Psoas muscle (tissue), 7 donors: ENCODE measurements at regions not wholly inside any gene's neighbourhood (a gene's known extent, or its start where the extent isn't known, plus 50 kb on each side); places are given as distances from the start of the nearest gene placed in this dataset.

Experiments used
- ATAC-seq, 4 donors: fragments of 200-7000 bp; cut with Tn5 transposase; one replicate each; pipeline ENCODE4 v1.9.1; 2020; ENCODE audit warnings: moderate library complexity in 3 of 4, mild to moderate bottlenecking in 2 of 4
- DNase-seq, 2 donors: peaks; one replicate each; pipeline ENCODE4 v3.0.0-alpha.2; 2020
- H3K27ac ChIP-seq: fragments of 200-600 bp; one replicate; pipeline ENCODE4 v1.8.0; 2022
- H3K27me3 ChIP-seq, 3 donors: fragments of 200-600 bp in 1 of 3; one replicate each; pipeline versions ENCODE4 v1.6.1 to v1.8.0; 2013 to 2022; ENCODE audit warnings: low read length in 2 of 3, mild to moderate bottlenecking in 2 of 3, moderate library complexity in 1 of 3; ENCODE audit not compliant: insufficient read depth in 3 of 3
- H3K36me3 ChIP-seq, 2 donors: fragments of 200-600 bp in 1 of 2; one replicate each; pipeline versions ENCODE4 v1.6.1 to v1.8.0; 2013 to 2022; ENCODE audit warnings: low read depth in 1 of 2, mild to moderate bottlenecking in 1 of 2, moderate library complexity in 1 of 2; ENCODE audit not compliant: insufficient read depth in 1 of 2
- H3K4me1 ChIP-seq: fragments of 200-600 bp; one replicate; pipeline ENCODE4 v1.8.0; 2022
- H3K4me3 ChIP-seq: fragments of 200-600 bp; one replicate; pipeline ENCODE4 v1.8.0; 2022; ENCODE audit warnings: mild to moderate bottlenecking
- H3K9me3 ChIP-seq: fragments of 200-600 bp; one replicate; pipeline ENCODE4 v1.8.0; 2022
- WGBS, 3 donors: extraction: QIAGEN DNeasy Blood & Tissue Kit; methylation state at CpG; one replicate each; pipeline versions ENCODE4 v1.1.6 to v1.1.7; 2013; 5-methylcytosine and 5-hydroxymethylcytosine counted together
- intact Hi-C, 2 donors: fragments of 100-400 bp; cut with DNase I; formaldehyde crosslinking; loops; one replicate each; pipeline versions ENCODE4 v1.11.0 to v1.14.2; 2022
- TF ChIP-seq, protein P1 (sequence below): fragments of 200-600 bp; IDR thresholded peaks from one replicate; pipeline ENCODE4 v1.8.0; 2022; ENCODE audit warnings: antibody characterized with exemption
- donor health status: healthy with polysubstance abuse.
- donor health status: DM: no; HTN: no; CAD: no; lungs with moderate emphysema.
- donor health status: Bipolar disorder and iron deficiency.
- donor health status: healthy.
- donor health status: DM: yes; HTN: yes; CAD: no.
- donor health status: DM: no; HTN: no; CAD: no.
- donor health status: DM: yes; HTN: yes; CAD: no.

DNA sequence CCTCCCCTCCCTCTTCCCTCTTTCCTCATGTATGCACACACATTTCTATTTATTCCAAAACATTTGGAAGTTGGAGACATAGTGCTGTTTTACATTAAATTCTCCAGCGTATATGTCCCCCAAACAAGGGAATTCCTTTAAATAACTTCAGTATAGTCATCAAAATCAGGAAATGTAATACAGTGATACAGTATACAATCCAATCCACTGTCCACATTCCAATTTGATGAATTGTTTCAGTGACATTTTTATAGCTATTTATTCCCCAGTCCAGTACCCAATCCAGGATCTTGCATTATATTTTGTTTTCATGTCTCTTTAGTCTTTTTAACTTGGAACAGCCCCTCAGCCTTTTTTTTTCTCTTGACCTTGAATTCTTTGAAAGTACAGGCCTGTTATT is 233.0 kb downstream of the DKK2 start:
- H3K27me3 ChIP-seq: no peaks in the 10 kb centered on the region
- H3K9me3 ChIP-seq: no peaks in the 10 kb centered on the region
- intact Hi-C loops: no loop called here
- TF ChIP-seq, protein P1, sequence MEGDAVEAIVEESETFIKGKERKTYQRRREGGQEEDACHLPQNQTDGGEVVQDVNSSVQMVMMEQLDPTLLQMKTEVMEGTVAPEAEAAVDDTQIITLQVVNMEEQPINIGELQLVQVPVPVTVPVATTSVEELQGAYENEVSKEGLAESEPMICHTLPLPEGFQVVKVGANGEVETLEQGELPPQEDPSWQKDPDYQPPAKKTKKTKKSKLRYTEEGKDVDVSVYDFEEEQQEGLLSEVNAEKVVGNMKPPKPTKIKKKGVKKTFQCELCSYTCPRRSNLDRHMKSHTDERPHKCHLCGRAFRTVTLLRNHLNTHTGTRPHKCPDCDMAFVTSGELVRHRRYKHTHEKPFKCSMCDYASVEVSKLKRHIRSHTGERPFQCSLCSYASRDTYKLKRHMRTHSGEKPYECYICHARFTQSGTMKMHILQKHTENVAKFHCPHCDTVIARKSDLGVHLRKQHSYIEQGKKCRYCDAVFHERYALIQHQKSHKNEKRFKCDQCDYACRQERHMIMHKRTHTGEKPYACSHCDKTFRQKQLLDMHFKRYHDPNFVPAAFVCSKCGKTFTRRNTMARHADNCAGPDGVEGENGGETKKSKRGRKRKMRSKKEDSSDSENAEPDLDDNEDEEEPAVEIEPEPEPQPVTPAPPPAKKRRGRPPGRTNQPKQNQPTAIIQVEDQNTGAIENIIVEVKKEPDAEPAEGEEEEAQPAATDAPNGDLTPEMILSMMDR: no peak
- no peaks in the 10 kb centered on the region for H3K36me3 ChIP-seq
- no peaks in the 10 kb centered on the region for H3K4me1 ChIP-seq
- DNase-seq: no peak
- no peak for ATAC-seq
- no peak overlapping the region for H3K27ac ChIP-seq
- WGBS, 3 donors: 30 to 65% (median 57%) methylated on average over 1 of the region's 1 CpG
- H3K4me3 ChIP-seq: no peak overlapping the region

DNA sequence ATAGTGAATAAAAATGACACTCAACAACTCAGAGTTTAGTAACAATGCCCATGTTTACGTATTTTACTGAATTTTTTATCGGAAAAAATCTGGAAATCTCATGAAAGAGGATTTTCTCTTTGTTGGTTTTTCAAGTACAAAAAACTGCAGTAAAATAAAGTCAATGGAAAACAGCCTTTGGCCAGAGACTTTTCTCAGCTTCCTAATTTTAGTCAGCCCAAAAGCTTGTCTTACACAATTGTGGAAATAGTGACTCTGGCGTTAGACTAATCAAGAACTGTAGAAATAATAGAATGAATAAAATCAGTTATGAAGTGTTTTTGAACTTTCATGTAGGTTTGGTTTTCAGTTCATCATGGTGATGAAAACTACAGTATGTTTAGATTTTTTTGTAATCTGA is 234.7 kb downstream of the DKK2 start:
- Histone ChIP-seq H3K9me3 (no peaks in the 10 kb centered on the region), H3K36me3 (no peaks in the 10 kb centered on the region), H3K4me1 (no peaks in the 10 kb centered on the region), H3K4me3 (no peak overlapping the region), H3K27ac (no peak overlapping the region), H3K27me3 (no peaks in the 10 kb centered on the region)
- TF ChIP-seq, protein P1: no peak
- intact Hi-C loops: no loop called here
- 90 to 92% (median 90%) methylated on average over 3 of the region's 3 CpGs for WGBS, 3 donors
- ATAC-seq (no peak), DNase-seq (no peak)

DNA sequence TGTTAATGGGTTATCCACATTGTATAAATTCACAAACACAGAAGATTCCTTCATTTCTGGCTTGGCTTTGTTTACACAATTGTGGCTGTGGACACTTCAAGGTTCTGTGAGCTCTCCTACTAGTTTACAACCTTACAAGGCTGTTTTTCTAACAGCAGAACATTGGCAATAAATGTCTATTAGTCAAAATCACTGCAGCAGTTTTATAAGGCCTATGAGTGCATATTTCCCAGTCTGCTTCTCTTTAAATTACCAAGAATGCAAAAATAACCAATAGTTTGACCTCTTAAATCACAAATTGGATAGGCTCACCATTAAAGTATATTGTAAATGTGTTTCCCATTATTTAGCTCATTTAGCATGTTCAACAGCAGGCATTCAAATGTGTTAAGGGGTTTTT is 239.2 kb downstream of the DKK2 start:
- H3K27ac ChIP-seq: no peak overlapping the region
- no peak for DNase-seq
- no peaks in the 10 kb centered on the region for H3K36me3 ChIP-seq
- ATAC-seq: no peak
- H3K4me3 ChIP-seq: no peak overlapping the region
- no peaks in the 10 kb centered on the region for H3K4me1 ChIP-seq
- no peaks in the 10 kb centered on the region for H3K27me3 ChIP-seq
- TF ChIP-seq, protein P1: no peak
- no peaks in the 10 kb centered on the region for H3K9me3 ChIP-seq
- intact Hi-C loops: no loop called here

DNA sequence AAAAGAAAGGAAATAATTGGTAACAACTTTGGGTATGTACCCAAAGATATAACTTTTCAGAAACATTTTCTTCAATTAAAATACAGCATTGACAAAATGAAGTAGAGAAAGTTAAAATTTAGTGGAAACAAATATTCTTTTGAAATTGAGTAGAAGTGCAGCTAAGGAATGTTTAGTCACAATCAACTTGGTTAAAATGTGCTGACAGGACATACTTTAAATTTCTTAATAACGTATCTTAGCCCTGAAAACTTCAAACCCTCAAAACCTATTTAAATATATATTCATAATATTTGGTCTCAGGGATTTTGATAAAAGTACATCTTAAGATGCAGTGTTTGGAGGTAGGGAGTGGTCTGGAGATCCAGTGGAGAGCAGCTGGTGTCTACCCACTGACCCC is 240.8 kb downstream of the DKK2 start:
- Histone ChIP-seq H3K27ac (no peak overlapping the region), H3K4me3 (no peak overlapping the region), H3K36me3 (no peaks in the 10 kb centered on the region), H3K27me3 (no peaks in the 10 kb centered on the region), H3K4me1 (no peaks in the 10 kb centered on the region), H3K9me3 (no peaks in the 10 kb centered on the region)
- 57 to 67% (median 62%) methylated on average over 1 of the region's 1 CpG for WGBS, 3 donors
- DNase-seq (no peak), ATAC-seq (no peak)
- intact Hi-C loops: no loop called here
- TF ChIP-seq, protein P1: no peak

DNA sequence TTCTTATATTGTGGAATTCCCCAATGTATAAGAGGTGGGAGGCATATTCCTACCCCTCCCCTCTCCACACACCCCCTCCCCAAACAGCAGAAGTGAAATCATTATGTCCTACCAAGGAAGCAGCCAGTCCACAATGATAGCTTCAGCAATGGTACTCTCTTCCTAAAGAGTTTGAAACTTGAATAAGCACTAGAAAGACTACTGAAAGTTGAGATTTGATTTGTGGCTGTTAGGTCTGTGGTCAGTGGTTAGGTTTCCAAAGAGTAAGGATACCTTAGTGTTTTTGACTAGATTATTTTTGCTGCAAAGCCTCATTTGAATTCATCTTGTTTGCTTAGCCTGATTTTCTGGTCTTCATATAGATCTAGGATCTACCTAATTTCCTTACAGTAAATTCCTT is 242.2 kb downstream of the DKK2 start:
- Histone ChIP-seq H3K36me3 (no peaks in the 10 kb centered on the region), H3K4me3 (no peak overlapping the region), H3K4me1 (no peaks in the 10 kb centered on the region), H3K27ac (no peak overlapping the region), H3K27me3 (no peaks in the 10 kb centered on the region), H3K9me3 (peaks cover under 1% of the 10 kb centered on the region)
- ATAC-seq (no peak), DNase-seq (no peak)
- TF ChIP-seq, protein P1: no peak
- intact Hi-C loops: no loop called here
